ENCODE measurements at regions not wholly inside any gene's neighbourhood (a gene's known extent, or its start where the extent isn't known, plus 50 kb on each side); places are given as distances from the start of the nearest gene placed in this dataset.

DNA sequence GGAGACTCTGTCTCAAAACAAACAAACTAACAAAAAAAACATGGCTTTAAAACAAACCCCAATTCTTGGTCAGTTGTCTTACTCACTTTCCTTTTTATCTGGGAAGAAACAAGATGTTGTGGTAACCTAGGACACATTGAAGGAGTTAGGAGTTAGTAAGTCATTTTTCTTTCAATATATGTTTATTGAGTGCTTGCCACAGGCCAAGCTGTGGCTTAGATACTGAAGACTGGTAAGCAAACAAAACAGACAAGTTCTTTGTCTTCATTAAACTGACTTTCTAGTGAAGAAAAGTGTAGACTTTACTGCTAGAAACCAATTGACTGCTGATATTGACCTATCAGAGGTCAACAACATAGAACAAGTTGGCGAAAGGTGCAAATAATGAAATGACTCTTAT, 1228.3 kb upstream of the FAM98A start:
- intact Hi-C loops (cut with DNase I; ENCODE audit: low total_unique reads): no loop called here
- Histone ChIP-seq H3K36me3 (no peaks in the 10 kb centered on the region), H3K9me3 (no peaks in the 10 kb centered on the region), H3K27ac (no peak overlapping the region), H3K27me3 (no peaks in the 10 kb centered on the region), H3K4me1 (no peaks in the 10 kb centered on the region), H3K4me3 (no peak overlapping the region)
- TF ChIP-seq, protein P1, sequence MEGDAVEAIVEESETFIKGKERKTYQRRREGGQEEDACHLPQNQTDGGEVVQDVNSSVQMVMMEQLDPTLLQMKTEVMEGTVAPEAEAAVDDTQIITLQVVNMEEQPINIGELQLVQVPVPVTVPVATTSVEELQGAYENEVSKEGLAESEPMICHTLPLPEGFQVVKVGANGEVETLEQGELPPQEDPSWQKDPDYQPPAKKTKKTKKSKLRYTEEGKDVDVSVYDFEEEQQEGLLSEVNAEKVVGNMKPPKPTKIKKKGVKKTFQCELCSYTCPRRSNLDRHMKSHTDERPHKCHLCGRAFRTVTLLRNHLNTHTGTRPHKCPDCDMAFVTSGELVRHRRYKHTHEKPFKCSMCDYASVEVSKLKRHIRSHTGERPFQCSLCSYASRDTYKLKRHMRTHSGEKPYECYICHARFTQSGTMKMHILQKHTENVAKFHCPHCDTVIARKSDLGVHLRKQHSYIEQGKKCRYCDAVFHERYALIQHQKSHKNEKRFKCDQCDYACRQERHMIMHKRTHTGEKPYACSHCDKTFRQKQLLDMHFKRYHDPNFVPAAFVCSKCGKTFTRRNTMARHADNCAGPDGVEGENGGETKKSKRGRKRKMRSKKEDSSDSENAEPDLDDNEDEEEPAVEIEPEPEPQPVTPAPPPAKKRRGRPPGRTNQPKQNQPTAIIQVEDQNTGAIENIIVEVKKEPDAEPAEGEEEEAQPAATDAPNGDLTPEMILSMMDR (IDR thresholded peaks at IDR 0.05): no peak
- no peak for TF ChIP-seq POLR2A (IDR thresholded peaks at IDR 0.05)
- no peak for DNase-seq

DNA sequence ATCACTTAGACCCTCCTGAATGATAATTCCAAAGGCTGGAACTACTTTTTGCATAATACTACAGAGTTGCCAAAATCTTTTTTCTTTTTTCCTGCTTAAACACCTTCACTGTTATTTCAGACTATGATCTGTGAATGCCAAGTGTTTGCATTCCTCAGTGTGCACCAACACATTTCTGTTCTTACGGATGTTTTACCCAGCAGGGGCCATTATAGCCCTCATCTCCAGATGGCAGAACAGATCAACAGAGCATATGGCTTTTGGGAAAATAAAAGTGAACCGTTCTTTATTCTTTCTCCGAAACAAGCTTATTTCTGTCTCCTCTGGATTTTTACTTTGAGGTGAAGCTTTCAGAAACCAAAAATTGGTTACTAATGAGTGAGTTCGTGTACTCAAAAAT, 1226.6 kb upstream of the FAM98A start:
- no peaks in the 10 kb centered on the region for H3K27me3 ChIP-seq
- TF ChIP-seq, protein P1 (IDR thresholded peaks at IDR 0.05): no peak
- no peak for TF ChIP-seq POLR2A (IDR thresholded peaks at IDR 0.05)
- no peak for DNase-seq
- no peak overlapping the region for H3K27ac ChIP-seq
- intact Hi-C loops (cut with DNase I; ENCODE audit: low total_unique reads): no loop called here
- no peak overlapping the region for H3K4me3 ChIP-seq
- no peaks in the 10 kb centered on the region for H3K36me3 ChIP-seq
- no peaks in the 10 kb centered on the region for H3K4me1 ChIP-seq
- H3K9me3 ChIP-seq: no peaks in the 10 kb centered on the region

GRCh38 chr2:34822616-34823015, 1223.5 kb upstream of the FAM98A start:
- no peak for DNase-seq
- Histone ChIP-seq H3K4me3 (no peak overlapping the region), H3K9me3 (no peaks in the 10 kb centered on the region), H3K4me1 (no peaks in the 10 kb centered on the region), H3K27ac (no peak overlapping the region), H3K36me3 (no peaks in the 10 kb centered on the region), H3K27me3 (no peaks in the 10 kb centered on the region)
- TF ChIP-seq POLR2A (IDR thresholded peaks at IDR 0.05): no peak
- TF ChIP-seq, protein P1 (IDR thresholded peaks at IDR 0.05): no peak
- intact Hi-C loops (cut with DNase I; ENCODE audit: low total_unique reads): no loop called here

DNA sequence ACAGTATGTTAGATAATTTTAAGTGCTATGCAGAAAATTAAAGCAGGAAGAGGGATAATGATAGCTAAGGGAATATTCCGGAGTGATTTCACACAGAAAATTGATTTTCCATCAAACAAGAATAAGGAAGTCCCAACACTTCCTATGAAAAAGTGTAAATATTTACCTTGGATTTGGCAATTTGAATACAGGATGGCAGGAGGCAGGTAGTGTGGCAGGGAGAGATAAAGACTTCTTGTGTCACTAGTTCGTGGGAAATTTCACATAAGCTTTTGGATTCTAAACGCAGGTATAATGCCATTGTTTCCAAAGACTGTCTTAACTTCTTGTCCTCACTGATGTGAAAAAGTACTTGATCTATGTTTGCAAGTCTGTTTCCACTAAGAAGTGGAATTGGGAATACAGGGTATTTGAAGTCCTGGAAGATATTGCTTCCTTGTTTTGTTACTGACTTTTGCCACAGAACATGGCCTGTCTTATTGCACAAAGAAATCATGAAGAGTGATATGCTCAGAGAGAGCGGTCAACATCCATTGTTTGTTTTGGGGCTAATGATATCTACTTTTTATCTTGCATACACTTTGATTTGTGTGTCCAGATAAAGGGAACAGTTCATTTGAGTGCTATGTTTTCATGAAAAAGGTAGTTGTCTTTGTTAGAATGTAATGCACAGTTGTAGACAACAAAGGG, 1216.1 kb upstream of the FAM98A start:
- no peak for TF ChIP-seq POLR2A (IDR thresholded peaks at IDR 0.05)
- TF ChIP-seq, protein P1 (IDR thresholded peaks at IDR 0.05): no peak
- no peak overlapping the region for H3K4me3 ChIP-seq
- no peaks in the 10 kb centered on the region for H3K4me1 ChIP-seq
- no peak for DNase-seq
- intact Hi-C loops (cut with DNase I; ENCODE audit: low total_unique reads): no loop called here
- H3K27ac ChIP-seq: no peak overlapping the region
- no peaks in the 10 kb centered on the region for H3K27me3 ChIP-seq
- H3K36me3 ChIP-seq: no peaks in the 10 kb centered on the region
- no peaks in the 10 kb centered on the region for H3K9me3 ChIP-seq

DNA sequence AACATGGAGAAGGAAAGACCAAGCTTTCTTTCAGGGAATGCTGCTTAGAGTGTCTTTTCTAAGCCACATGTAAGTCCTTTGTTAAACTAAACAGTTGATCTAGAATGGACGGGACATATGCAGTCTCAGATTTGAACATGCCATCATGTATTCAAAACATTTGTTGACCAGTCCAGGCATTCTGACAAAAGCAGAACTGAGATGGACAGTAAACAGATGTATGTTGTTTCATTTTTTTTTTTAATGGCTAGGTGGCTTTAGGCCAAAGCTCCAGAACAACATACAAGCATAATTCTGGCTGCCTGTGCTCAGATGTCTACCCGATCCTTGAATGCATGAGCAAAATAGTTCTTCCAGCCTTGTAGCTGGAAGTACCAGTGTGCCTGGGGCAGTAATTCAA, 1211.4 kb upstream of the FAM98A start:
- Histone ChIP-seq H3K9me3 (no peaks in the 10 kb centered on the region), H3K36me3 (no peaks in the 10 kb centered on the region), H3K4me1 (no peaks in the 10 kb centered on the region), H3K4me3 (no peak overlapping the region), H3K27ac (no peak overlapping the region), H3K27me3 (no peaks in the 10 kb centered on the region)
- TF ChIP-seq, protein P1 (IDR thresholded peaks at IDR 0.05): no peak
- TF ChIP-seq POLR2A (IDR thresholded peaks at IDR 0.05): no peak
- intact Hi-C loops (cut with DNase I; ENCODE audit: low total_unique reads): no loop called here
- no peak for DNase-seq

All from uterus (tissue), 3 donors.